GM21825 (cell line): ENCODE measurements at regions not wholly inside any gene's neighbourhood (a gene's known extent, or its start where the extent isn't known, plus 50 kb on each side); places are given as distances from the start of the nearest gene placed in this dataset.
"Not testable (repeated sequence)": the region's sequence is repeated elsewhere in the genome, so short reads cannot be mapped to it uniquely, and the experiment has no call there.

Source experiments
- ATAC-seq: cut with Tn5 transposase; IDR thresholded peaks from one replicate; pipeline ENCODE4 v1.9.1; 2021; ENCODE audit warnings: mild to moderate bottlenecking, moderate library complexity; ENCODE audit not compliant: unreplicated experiment

GRCh38 chr10:78595269-78595619 is 473.5 kb upstream of the ZMIZ1 start:
- ATAC-seq = no peak

DNA sequence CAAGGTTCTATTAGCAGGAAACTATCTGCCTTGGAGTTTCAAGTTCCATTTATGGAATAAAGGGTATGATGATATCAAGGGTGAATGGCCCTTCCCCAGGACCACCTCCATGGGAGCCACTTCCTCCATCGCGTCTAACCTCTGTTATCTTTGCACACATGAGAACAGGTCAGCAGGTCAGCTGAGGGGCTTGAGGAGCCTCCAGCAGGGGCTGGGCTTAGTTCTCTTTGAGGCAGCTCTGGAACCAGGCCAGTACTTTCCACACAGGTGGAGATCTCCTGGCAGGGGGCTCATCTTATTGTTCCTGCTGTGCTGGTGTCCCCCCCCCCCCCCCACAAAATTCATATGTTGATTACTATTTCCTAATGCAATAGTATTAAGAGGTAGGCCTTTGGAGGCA is 472.2 kb upstream of the ZMIZ1 start:
- ATAC-seq = no peak

GRCh38 chr10:78597796-78598555 is 470.8 kb upstream of the ZMIZ1 start:
- ATAC-seq = no peak

DNA sequence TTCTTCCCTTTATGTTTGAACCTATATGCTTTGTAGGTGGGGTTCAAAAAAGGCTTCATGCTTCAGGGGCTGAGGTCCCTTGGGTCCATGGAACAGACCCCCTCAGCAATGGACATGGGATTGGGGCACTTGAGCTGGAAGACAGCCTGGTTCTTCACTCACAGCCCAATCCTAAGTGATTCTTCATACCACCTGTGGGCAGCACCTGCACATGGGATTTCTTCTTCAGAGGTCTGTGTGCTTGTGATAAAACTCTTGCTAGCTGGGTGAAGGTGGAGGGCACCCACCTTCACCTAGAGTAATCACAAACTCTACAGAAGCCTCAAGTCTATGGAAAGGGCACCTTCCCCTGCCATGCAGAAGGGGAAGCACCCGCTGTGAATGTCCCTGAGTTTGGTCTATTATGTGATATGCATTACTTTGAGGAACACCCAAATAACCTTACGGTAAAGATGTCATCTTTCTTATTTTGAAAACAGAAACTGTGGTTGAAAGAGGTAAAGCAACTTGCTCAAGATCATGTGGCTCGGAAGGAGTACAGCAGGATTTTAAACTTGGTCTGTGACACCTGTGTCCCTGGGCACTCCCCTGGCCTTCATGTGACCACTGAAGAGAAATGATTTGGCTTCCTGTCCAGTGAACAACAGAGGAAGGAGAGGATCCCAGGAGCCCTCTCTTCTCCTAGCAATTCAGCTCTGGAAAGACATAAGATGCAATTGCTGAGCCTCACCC is 469.5 kb upstream of the ZMIZ1 start:
- no peak for ATAC-seq

GRCh38 chr10:78600121-78600665 is 468.6 kb upstream of the ZMIZ1 start:
- no peak for ATAC-seq

GRCh38 chr10:78600740-78601139 is 468.0 kb upstream of the ZMIZ1 start:
- ATAC-seq = no peak

- ATAC-seq = no peak
Observed at GRCh38 chr10:78602201-78602932, 466.4 kb upstream of the ZMIZ1 start.

GRCh38 chr10:78604286-78604685 is 464.5 kb upstream of the ZMIZ1 start:
- no peak for ATAC-seq

GRCh38 chr10:78604721-78605120 is 464.0 kb upstream of the ZMIZ1 start:
- no peak for ATAC-seq

DNA sequence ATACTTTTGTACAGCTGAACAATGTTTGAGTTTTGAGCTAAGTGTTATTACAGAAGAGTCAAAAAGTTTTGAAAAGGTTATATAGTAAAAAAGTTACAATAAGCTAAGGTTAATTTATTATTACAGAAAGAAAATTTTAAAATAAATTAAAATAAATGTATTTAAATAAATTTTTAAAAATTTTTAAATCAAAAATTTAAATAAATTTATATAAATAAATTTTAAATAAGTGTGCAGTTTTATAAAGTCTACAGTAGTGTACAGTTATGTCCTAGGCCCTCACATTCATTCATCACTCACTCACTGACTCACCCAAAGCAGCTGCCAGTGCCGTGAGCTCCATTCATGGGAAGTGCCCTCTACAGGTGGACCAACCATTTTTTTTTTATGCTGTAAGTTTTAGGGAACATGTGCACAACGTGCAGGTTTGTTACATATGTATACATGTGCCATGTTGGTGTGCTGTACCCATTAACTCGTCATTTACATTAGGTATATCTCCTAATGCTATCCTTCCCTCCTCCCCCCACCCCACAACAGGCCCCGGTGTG is 462.9 kb upstream of the ZMIZ1 start:
- ATAC-seq = no peak

DNA sequence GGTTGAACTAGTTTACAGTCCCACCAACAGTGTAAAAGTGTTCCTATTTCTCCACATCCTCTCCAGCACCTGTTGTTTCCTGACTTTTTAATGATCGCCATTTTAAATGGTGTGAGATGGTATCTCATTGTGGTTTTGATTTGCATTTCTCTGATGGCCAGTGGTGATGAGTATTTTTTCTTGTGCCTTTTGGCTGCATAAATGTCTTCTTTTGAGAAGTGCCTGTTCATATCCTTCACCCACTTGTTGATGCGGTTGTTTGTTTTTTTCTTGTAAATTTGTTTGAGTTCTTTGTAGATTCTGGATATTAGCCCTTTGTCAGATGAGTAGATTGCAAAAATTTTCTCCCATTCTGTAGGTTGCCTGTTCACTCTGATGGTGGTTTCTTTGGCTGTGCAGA is 462.0 kb upstream of the ZMIZ1 start:
- not testable (repeated sequence) for ATAC-seq

DNA sequence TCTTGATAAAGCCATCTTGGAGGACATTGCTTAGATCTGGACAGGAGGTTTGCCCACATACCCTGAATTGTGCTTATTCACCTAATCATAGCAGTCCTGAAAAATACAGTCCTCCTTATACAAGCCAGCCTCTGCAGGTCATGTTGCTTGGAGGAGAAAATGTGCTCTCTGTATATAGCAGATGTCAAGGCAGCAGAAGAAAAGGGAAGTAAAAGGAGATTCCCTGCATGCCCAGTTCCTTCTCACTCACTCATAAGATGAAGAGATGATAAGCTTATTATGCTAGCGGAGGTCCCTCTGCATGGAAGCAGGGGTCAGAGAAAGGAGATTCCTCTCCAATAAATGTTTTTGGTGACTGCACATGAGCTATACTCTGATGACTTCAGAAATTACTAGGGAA is 458.8 kb upstream of the ZMIZ1 start:
- ATAC-seq = no peak

GRCh38 chr10:78613132-78613531 is 455.6 kb upstream of the ZMIZ1 start:
- ATAC-seq = no peak

GRCh38 chr10:78614267-78614666 is 454.5 kb upstream of the ZMIZ1 start:
- no peak for ATAC-seq

GRCh38 chr10:78614744-78615143 is 454.0 kb upstream of the ZMIZ1 start:
- no peak for ATAC-seq

GRCh38 chr10:78616125-78616695 is 452.6 kb upstream of the ZMIZ1 start:
- ATAC-seq = no peak

DNA sequence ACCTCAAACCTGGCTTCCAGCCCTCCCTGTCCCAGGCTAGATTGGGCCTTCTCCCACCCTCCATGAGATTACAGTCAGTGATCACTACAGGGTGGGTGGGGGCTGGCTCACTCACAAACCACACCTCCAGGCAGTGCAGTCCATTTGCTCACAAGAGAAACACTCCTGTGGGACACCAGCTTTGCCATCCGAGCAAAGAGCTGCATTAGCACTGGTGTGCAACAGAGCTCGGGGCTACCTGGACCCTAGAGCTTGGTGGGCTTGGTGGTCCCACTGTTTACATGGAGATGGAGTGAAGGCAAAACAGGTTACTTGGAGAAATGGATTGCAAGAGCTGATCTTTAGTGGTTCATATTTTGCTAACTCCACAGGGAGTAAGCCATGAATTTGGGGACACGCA is 451.7 kb upstream of the ZMIZ1 start:
- ATAC-seq = no peak

GRCh38 chr10:78617631-78618030 is 451.1 kb upstream of the ZMIZ1 start:
- ATAC-seq = no peak

GRCh38 chr10:78618050-78618449 is 450.7 kb upstream of the ZMIZ1 start:
- ATAC-seq = no peak

GRCh38 chr10:78619115-78619851 is 449.5 kb upstream of the ZMIZ1 start:
- no peak for ATAC-seq
